ENCODE measurements at regions not wholly inside any gene's neighbourhood (a gene's known extent, or its start where the extent isn't known, plus 50 kb on each side); places are given as distances from the start of the nearest gene placed in this dataset.
A peak's percentile ranks its signal among the peaks of the same experiment; 100 is the strongest.

GRCh38 chr9:110088099-110088498 is 119.9 kb downstream of the C9orf152 start (continued):
- TF ChIP-seq, protein P1, sequence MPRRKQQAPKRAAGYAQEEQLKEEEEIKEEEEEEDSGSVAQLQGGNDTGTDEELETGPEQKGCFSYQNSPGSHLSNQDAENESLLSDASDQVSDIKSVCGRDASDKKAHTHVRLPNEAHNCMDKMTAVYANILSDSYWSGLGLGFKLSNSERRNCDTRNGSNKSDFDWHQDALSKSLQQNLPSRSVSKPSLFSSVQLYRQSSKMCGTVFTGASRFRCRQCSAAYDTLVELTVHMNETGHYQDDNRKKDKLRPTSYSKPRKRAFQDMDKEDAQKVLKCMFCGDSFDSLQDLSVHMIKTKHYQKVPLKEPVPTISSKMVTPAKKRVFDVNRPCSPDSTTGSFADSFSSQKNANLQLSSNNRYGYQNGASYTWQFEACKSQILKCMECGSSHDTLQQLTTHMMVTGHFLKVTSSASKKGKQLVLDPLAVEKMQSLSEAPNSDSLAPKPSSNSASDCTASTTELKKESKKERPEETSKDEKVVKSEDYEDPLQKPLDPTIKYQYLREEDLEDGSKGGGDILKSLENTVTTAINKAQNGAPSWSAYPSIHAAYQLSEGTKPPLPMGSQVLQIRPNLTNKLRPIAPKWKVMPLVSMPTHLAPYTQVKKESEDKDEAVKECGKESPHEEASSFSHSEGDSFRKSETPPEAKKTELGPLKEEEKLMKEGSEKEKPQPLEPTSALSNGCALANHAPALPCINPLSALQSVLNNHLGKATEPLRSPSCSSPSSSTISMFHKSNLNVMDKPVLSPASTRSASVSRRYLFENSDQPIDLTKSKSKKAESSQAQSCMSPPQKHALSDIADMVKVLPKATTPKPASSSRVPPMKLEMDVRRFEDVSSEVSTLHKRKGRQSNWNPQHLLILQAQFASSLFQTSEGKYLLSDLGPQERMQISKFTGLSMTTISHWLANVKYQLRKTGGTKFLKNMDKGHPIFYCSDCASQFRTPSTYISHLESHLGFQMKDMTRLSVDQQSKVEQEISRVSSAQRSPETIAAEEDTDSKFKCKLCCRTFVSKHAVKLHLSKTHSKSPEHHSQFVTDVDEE (CRISPR knock-in tag; IDR thresholded peaks at IDR 0.05): no peak

- ATAC-seq: peak; percentile 12; the same call in 1 of the 3 replicates
Measured at GRCh38 chr9:110089681-110090370, 118.1 kb downstream of the C9orf152 start.

GRCh38 chr9:110092792-110093191 is 115.2 kb downstream of the C9orf152 start:
- TF ChIP-seq ZC3H10 (CRISPR knock-in tag; IDR thresholded peaks at IDR 0.05) (no peak), PATZ1 (CRISPR knock-in tag; IDR thresholded peaks at IDR 0.05; ENCODE audit: borderline replicate concordance) (no peak), TCF4 (CRISPR knock-in tag; IDR thresholded peaks at IDR 0.05; ENCODE audit: borderline replicate concordance) (no peak), ZFP30 (CRISPR knock-in tag; IDR thresholded peaks at IDR 0.05) (no peak), GLIS3 (CRISPR knock-in tag; IDR thresholded peaks at IDR 0.05) (no peak), ISL1 (CRISPR knock-in tag; IDR thresholded peaks at IDR 0.05) (no peak), ESRRG (CRISPR knock-in tag; IDR thresholded peaks at IDR 0.05) (no peak), PPARA (CRISPR knock-in tag; IDR thresholded peaks at IDR 0.05; ENCODE audit: borderline replicate concordance) (no peak), ZFP3 (CRISPR knock-in tag; IDR thresholded peaks at IDR 0.05) (no peak), ZNF8 (CRISPR knock-in tag; IDR thresholded peaks at IDR 0.05) (no peak), ZNF565 (CRISPR knock-in tag; conservative IDR thresholded peaks at IDR 0.05; ENCODE audit: low read depth) (no peak), BACH2 (CRISPR knock-in tag; IDR thresholded peaks at IDR 0.05; ENCODE audit: borderline replicate concordance) (no peak), ARNTL (CRISPR knock-in tag; IDR thresholded peaks at IDR 0.05; ENCODE audit: borderline replicate concordance, low read depth) (no peak)
- no peak for ATAC-seq

More at GRCh38 chr9:110089681-110090370, 118.1 kb downstream of the C9orf152 start:
- TF ChIP-seq ESRRG (CRISPR knock-in tag; IDR thresholded peaks at IDR 0.05) (no peak), BACH2 (CRISPR knock-in tag; IDR thresholded peaks at IDR 0.05; ENCODE audit: borderline replicate concordance) (no peak), GLIS3 (CRISPR knock-in tag; IDR thresholded peaks at IDR 0.05) (no peak), OSR1 (CRISPR knock-in tag; IDR thresholded peaks at IDR 0.05) (no peak), ZFP3 (CRISPR knock-in tag; IDR thresholded peaks at IDR 0.05) (no peak), ZFP30 (CRISPR knock-in tag; IDR thresholded peaks at IDR 0.05) (no peak), ZC3H10 (CRISPR knock-in tag; IDR thresholded peaks at IDR 0.05) (no peak), SNAI2 (CRISPR knock-in tag; IDR thresholded peaks at IDR 0.05) (no peak), CSDC2 (CRISPR knock-in tag; IDR thresholded peaks at IDR 0.05) (no peak), PPARA (CRISPR knock-in tag; IDR thresholded peaks at IDR 0.05; ENCODE audit: borderline replicate concordance) (no peak), TCF4 (CRISPR knock-in tag; IDR thresholded peaks at IDR 0.05; ENCODE audit: borderline replicate concordance) (no peak), PATZ1 (CRISPR knock-in tag; IDR thresholded peaks at IDR 0.05; ENCODE audit: borderline replicate concordance) (no peak), ARNTL (CRISPR knock-in tag; IDR thresholded peaks at IDR 0.05; ENCODE audit: borderline replicate concordance, low read depth) (no peak), ZNF70 (CRISPR knock-in tag; IDR thresholded peaks at IDR 0.05) (no peak)
- TF ChIP-seq, protein P1 (CRISPR knock-in tag; IDR thresholded peaks at IDR 0.05): no peak
- TF ChIP-seq, protein P2, sequence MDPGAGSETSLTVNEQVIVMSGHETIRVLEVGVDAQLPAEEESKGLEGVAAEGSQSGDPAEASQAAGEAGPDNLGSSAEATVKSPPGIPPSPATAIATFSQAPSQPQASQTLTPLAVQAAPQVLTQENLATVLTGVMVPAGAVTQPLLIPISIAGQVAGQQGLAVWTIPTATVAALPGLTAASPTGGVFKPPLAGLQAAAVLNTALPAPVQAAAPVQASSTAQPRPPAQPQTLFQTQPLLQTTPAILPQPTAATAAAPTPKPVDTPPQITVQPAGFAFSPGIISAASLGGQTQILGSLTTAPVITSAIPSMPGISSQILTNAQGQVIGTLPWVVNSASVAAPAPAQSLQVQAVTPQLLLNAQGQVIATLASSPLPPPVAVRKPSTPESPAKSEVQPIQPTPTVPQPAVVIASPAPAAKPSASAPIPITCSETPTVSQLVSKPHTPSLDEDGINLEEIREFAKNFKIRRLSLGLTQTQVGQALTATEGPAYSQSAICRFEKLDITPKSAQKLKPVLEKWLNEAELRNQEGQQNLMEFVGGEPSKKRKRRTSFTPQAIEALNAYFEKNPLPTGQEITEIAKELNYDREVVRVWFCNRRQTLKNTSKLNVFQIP (CRISPR knock-in tag; IDR thresholded peaks at IDR 0.05; ENCODE audit: borderline replicate concordance, low read depth): no peak
- TF ChIP-seq, protein P3, sequence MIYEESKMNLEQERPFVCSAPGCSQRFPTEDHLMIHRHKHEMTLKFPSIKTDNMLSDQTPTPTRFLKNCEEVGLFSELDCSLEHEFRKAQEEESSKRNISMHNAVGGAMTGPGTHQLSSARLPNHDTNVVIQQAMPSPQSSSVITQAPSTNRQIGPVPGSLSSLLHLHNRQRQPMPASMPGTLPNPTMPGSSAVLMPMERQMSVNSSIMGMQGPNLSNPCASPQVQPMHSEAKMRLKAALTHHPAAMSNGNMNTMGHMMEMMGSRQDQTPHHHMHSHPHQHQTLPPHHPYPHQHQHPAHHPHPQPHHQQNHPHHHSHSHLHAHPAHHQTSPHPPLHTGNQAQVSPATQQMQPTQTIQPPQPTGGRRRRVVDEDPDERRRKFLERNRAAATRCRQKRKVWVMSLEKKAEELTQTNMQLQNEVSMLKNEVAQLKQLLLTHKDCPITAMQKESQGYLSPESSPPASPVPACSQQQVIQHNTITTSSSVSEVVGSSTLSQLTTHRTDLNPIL (CRISPR knock-in tag; IDR thresholded peaks at IDR 0.05; ENCODE audit: low read depth): no peak
